ENCODE measurements at regions not wholly inside any gene's neighbourhood (a gene's known extent, or its start where the extent isn't known, plus 50 kb on each side); places are given as distances from the start of the nearest gene placed in this dataset.

- TF ChIP-seq NFE2L2 (conservative IDR thresholded peaks at IDR 0.05; ENCODE audit: low read length): no peak
Measured at GRCh38 chr14:44309331-44309730, 197.8 kb downstream of the FSCB start (continued).

- DNase-seq (ENCODE audit: low read depth in 1 of 2, low spot score in 1 of 2): no peak
- TF ChIP-seq JUNB (IDR thresholded peaks at IDR 0.05) (no peak), NR3C1 (IDR thresholded peaks at IDR 0.05) (no peak), NFE2L2 (conservative IDR thresholded peaks at IDR 0.05; ENCODE audit: low read length) (no peak), RFX5 (IDR thresholded peaks at IDR 0.05) (no peak), BCL3 (IDR thresholded peaks at IDR 0.05) (no peak), RARB (CRISPR knock-in tag; IDR thresholded peaks at IDR 0.05) (no peak), SREBF2 (IDR thresholded peaks at IDR 0.05) (no peak), MAX (IDR thresholded peaks at IDR 0.05) (no peak), RNF2 (IDR thresholded peaks at IDR 0.05; ENCODE audit: borderline replicate concordance, low read depth) (no peak), MAFK (IDR thresholded peaks at IDR 0.05; ENCODE audit: partially characterized antibody) (no peak), EP300 (IDR thresholded peaks at IDR 0.05) (no peak), PHF8 (IDR thresholded peaks at IDR 0.05; ENCODE audit: borderline replicate concordance, low read depth) (no peak), EHF (CRISPR knock-in tag; IDR thresholded peaks at IDR 0.05) (no peak), PBX3 (IDR thresholded peaks at IDR 0.05) (no peak)
- TF ChIP-seq, protein P1, sequence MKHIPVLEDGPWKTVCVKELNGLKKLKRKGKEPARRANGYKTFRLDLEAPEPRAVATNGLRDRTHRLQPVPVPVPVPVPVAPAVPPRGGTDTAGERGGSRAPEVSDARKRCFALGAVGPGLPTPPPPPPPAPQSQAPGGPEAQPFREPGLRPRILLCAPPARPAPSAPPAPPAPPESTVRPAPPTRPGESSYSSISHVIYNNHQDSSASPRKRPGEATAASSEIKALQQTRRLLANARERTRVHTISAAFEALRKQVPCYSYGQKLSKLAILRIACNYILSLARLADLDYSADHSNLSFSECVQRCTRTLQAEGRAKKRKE (CRISPR knock-in tag; IDR thresholded peaks at IDR 0.05; ENCODE audit: low read depth): no peak
- POLR2A ChIA-PET: interaction anchor here (0.6 kb wide), 1 partner anchor 334 kb away, joined by 3 read pairs; no protein-coding TSS in a partner anchor
- FAIRE-seq: no peak
- CTCF ChIA-PET: no interaction called here
- ATAC-seq: no peak
- H3K4me3 ChIP-seq: no peak overlapping the region
- no peak overlapping the region for H3K27ac ChIP-seq
- no peaks in the 10 kb centered on the region for H3K4me1 ChIP-seq
- H3K9me3 ChIP-seq: 0 out of 3 replicates have a peak, but pooled peaks cover 2% of the 10 kb centered on the region
- no peak overlapping the region for H3K4me2 ChIP-seq
Measured at GRCh38 chr14:44300916-44301315, 206.2 kb downstream of the FSCB start.

DNA sequence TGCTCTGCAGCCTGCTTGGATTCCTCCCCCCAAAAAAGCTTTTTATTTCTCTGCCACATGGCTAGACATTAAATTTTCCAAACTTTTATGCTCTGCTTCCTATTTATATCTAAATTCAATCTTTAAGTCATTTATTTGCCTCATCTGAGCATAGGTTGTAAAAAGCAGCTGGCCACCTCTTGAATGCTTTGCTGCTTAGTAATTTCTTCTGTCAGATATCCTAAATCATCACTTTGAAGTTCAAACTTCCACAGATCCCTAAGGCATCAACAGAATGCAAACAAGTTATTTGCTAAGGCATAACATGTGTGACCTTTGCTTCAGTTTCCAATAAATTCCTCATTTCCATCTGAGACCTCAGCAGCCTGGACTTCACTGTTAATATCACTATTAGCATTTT, 209.6 kb downstream of the FSCB start:
- CTCF ChIA-PET: no interaction called here
- no peak for TF ChIP-seq HMGXB4 (CRISPR knock-in tag; IDR thresholded peaks at IDR 0.05; ENCODE audit: borderline replicate concordance)
- no peak for TF ChIP-seq HDAC2 (IDR thresholded peaks at IDR 0.05)
- TF ChIP-seq BCL3 (IDR thresholded peaks at IDR 0.05): no peak
- TF ChIP-seq CHD4 (IDR thresholded peaks at IDR 0.05; ENCODE audit: borderline replicate concordance): no peak
- TF ChIP-seq MAX (IDR thresholded peaks at IDR 0.05): no peak
- TF ChIP-seq EHF (CRISPR knock-in tag; IDR thresholded peaks at IDR 0.05): no peak
- TF ChIP-seq ESRRA (IDR thresholded peaks at IDR 0.05; ENCODE audit: borderline replicate concordance, low read length): no peak
- no peak for TF ChIP-seq ELK1 (IDR thresholded peaks at IDR 0.05; ENCODE audit: low read depth, low read length)
- no peak for TF ChIP-seq MAFK (IDR thresholded peaks at IDR 0.05; ENCODE audit: partially characterized antibody)
- no peak for TF ChIP-seq BHLHE40 (IDR thresholded peaks at IDR 0.05; ENCODE audit: low read depth, low read length)
- no peak for TF ChIP-seq JUNB (IDR thresholded peaks at IDR 0.05)
- TF ChIP-seq JUN (IDR thresholded peaks at IDR 0.05): no peak
- TF ChIP-seq NPAS2 (CRISPR knock-in tag; IDR thresholded peaks at IDR 0.05; ENCODE audit: borderline replicate concordance): no peak
- no peak for TF ChIP-seq HOXB13 (CRISPR knock-in tag; IDR thresholded peaks at IDR 0.05; ENCODE audit: low read depth)
- TF ChIP-seq CBX8 (IDR thresholded peaks at IDR 0.05): no peak
- no peak for TF ChIP-seq RNF2 (IDR thresholded peaks at IDR 0.05; ENCODE audit: borderline replicate concordance, low read depth)
- POLR2A ChIA-PET: no interaction called here
- ATAC-seq (no peak), FAIRE-seq (no peak), DNase-seq (ENCODE audit: low read depth in 1 of 2, low spot score in 1 of 2) (no peak)
- Histone ChIP-seq H3K9me3 (0 out of 3 replicates have a peak, but pooled peaks cover 5% of the 10 kb centered on the region), H3K4me2 (no peak overlapping the region), H3K4me1 (no peaks in the 10 kb centered on the region), H3K27ac (no peak overlapping the region), H3K4me3 (no peak overlapping the region)
